ENCODE measurements at regions not wholly inside any gene's neighbourhood (a gene's known extent, or its start where the extent isn't known, plus 50 kb on each side); places are given as distances from the start of the nearest gene placed in this dataset.

- no peak for DNase-seq (ENCODE audit: low read depth in 2 of 2)
These were observed 154.7 kb downstream of the KTN1 start for GRCh38 chr14:55734731-55735130.

- no peak for DNase-seq (ENCODE audit: low read depth in 2 of 2)
These were observed 160.1 kb downstream of the KTN1 start for GRCh38 chr14:55739967-55740648.

GRCh38 chr14:55740649-55740989, 160.6 kb downstream of the KTN1 start:
- no peak for DNase-seq (ENCODE audit: low read depth in 2 of 2)

- no peak for DNase-seq (ENCODE audit: low read depth in 2 of 2)
These were observed 161.2 kb downstream of the KTN1 start for GRCh38 chr14:55741240-55741639.

GRCh38 chr14:55743551-55743950, 163.5 kb downstream of the KTN1 start:
- DNase-seq (ENCODE audit: low read depth in 2 of 2) = no peak

- no peak for DNase-seq (ENCODE audit: low read depth in 2 of 2)
These were observed 164.3 kb downstream of the KTN1 start for GRCh38 chr14:55744321-55744720.

- DNase-seq (ENCODE audit: low read depth in 2 of 2) = no peak
These were observed 165.9 kb downstream of the KTN1 start for GRCh38 chr14:55745906-55746305.

GRCh38 chr14:55746558-55746957, 166.6 kb downstream of the KTN1 start:
- no peak for DNase-seq (ENCODE audit: low read depth in 2 of 2)

GRCh38 chr14:55747186-55747585, 167.2 kb downstream of the KTN1 start:
- no peak for DNase-seq (ENCODE audit: low read depth in 2 of 2)

GRCh38 chr14:55749201-55749812, 169.3 kb downstream of the KTN1 start:
- no peak for DNase-seq (ENCODE audit: low read depth in 2 of 2)

- no peak for DNase-seq (ENCODE audit: low read depth in 2 of 2)
These were observed 169.9 kb downstream of the KTN1 start for GRCh38 chr14:55749946-55750345.

GRCh38 chr14:55752580-55753390, 172.8 kb downstream of the KTN1 start:
- no peak for DNase-seq (ENCODE audit: low read depth in 2 of 2)

GRCh38 chr14:55754471-55754870, 174.5 kb downstream of the KTN1 start:
- DNase-seq (ENCODE audit: low read depth in 2 of 2) = no peak

- DNase-seq (ENCODE audit: low read depth in 2 of 2) = no peak
These were observed 174.9 kb downstream of the KTN1 start for GRCh38 chr14:55754871-55755270.

GRCh38 chr14:55756078-55756477, 176.1 kb downstream of the KTN1 start:
- DNase-seq (ENCODE audit: low read depth in 2 of 2) = no peak

GRCh38 chr14:55756557-55756956, 176.6 kb downstream of the KTN1 start:
- no peak for DNase-seq (ENCODE audit: low read depth in 2 of 2)

GRCh38 chr14:55758796-55759195, 178.8 kb downstream of the KTN1 start:
- DNase-seq (ENCODE audit: low read depth in 2 of 2) = no peak

GRCh38 chr14:55760789-55761566, 181.0 kb downstream of the KTN1 start:
- DNase-seq (ENCODE audit: low read depth in 2 of 2) = no peak

GRCh38 chr14:55761651-55762050, 181.6 kb downstream of the KTN1 start:
- no peak for DNase-seq (ENCODE audit: low read depth in 2 of 2)

- DNase-seq (ENCODE audit: low read depth in 2 of 2) = no peak
These were observed 182.7 kb downstream of the KTN1 start for GRCh38 chr14:55762595-55763232.

GRCh38 chr14:55764784-55765183, 184.8 kb downstream of the KTN1 start:
- no peak for DNase-seq (ENCODE audit: low read depth in 2 of 2)

- no peak for DNase-seq (ENCODE audit: low read depth in 2 of 2)
These were observed 186.1 kb downstream of the KTN1 start for GRCh38 chr14:55766071-55766470.

Data from stimulated activated CD4-positive, alpha-beta T cell treated with anti-CD3 and anti-CD28 coated beads, Interleukin-15, amount 100 ng/mL, for 48 hours (primary cell).